GM12891 (cell line): ENCODE measurements at regions not wholly inside any gene's neighbourhood (a gene's known extent, or its start where the extent isn't known, plus 50 kb on each side); places are given as distances from the start of the nearest gene placed in this dataset.

Source experiments
- POLR2A ChIP-seq: IDR thresholded peaks from 2 replicates; pipeline ENCODE4 v1.6.1; 2011; ENCODE audit warnings: low read depth, low read length, control low read depth
- POLR2AphosphoS5 ChIP-seq: IDR thresholded peaks from 2 replicates; pipeline ENCODE4 v1.6.1; 2011; ENCODE audit warnings: low read depth, low read length, control low read depth
- POU2F2 ChIP-seq: IDR thresholded peaks from 2 replicates; pipeline ENCODE4 v1.6.1; 2011; ENCODE audit warnings: low read depth, mild to moderate bottlenecking, control low read depth, low read length, moderate library complexity
- TAF1 ChIP-seq: IDR thresholded peaks from 2 replicates; pipeline ENCODE4 v1.6.1; 2011; ENCODE audit warnings: low read depth, low read length, control low read depth

DNA sequence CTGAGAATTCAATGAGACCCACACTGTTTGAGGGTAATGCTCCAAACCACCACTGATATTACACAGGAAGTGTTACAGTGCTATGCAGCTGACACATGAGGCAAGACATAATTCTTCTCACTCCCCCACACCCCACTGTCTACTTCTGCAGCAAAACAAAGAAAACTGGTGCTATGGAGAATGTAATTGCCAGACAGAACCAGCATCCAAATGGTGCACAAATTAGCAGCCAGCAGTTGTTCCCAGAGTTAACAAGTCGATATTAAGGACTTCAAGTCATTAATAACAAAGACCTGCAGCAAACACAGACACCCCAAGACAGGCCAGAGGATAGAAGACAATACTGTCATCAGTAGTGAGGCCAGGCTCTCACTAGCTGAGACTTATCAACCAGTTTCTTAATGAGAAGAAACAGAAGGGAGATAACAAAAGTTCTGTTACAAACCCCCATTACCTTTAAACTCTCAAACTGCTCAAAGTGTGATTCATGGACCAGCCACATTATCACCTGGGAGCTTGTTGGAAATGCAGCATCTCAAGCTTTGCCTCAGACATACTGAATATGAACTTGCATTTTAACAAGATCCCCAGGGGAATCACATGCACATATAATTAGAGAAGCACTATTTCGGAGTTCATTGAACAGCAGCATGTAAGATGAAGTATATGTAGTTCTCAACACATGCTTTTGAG is 58.7 kb upstream of the FNDC3B start:
- TF ChIP-seq TAF1 (no peak), POLR2A (no peak), POLR2AphosphoS5 (no peak), POU2F2 (no peak)
